HG03095 (cell line): ENCODE measurements at regions not wholly inside any gene's neighbourhood (a gene's known extent, or its start where the extent isn't known, plus 50 kb on each side); places are given as distances from the start of the nearest gene placed in this dataset.
"Not testable (repeated sequence)": the region's sequence is repeated elsewhere in the genome, so short reads cannot be mapped to it uniquely, and the experiment has no call there.

Experiments used
- ATAC-seq: cut with Tn5 transposase; IDR thresholded peaks from one replicate; pipeline ENCODE4 v1.9.1; 2021; ENCODE audit warnings: moderate library complexity; ENCODE audit not compliant: unreplicated experiment

DNA sequence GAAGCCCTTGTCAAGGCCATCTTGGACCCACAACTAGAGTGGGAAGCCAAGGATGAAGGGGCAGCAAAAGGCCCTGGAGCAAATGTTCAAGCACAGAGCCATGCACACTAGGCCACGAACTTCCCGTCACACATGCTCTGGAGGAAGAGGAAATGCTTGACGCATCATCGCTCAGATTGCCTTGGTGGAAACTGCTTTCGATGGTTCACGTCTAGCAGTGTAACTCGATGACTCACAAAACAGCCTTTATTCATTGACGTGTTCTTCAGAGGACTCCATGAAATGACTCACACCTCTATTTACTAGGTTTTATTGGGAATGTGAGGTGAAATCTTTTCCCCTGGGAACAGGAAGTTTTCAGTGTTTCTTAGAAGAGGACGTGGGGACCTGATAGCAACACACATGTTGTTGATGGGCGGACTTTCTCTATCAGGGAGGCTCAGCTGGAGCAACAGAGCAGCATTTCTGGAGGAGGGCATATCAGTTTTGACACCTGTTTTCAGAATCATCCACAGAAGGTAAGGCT lies 79.8 kb upstream of the FLT1 start:
- no peak for ATAC-seq

GRCh38 chr13:28573595-28574373 lies 78.9 kb upstream of the FLT1 start:
- ATAC-seq, result no peak

GRCh38 chr13:28572871-28573270 lies 77.9 kb upstream of the FLT1 start:
- no peak for ATAC-seq

GRCh38 chr13:28570356-28570755 lies 75.4 kb upstream of the FLT1 start:
- ATAC-seq, result not testable (repeated sequence)

DNA sequence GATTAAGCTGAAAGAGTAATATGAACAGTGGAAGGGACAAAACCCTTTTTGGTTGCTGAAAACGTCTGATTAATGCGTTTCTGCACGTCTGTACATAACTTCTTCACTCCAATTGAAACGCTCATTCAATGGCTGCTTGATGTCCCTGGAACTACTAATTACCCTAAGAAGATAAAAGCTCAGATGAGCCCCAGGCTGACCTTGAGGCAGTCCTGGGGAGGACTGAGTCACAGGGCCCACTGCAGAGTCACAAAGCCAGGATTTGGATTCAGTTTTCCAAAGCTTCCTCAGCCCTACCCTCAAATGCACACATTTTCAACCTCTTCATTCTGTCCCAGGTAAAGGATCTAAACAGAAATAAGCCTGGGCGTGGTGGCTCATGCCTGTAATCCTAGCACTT lies 75.0 kb upstream of the FLT1 start:
- ATAC-seq, result no peak

DNA sequence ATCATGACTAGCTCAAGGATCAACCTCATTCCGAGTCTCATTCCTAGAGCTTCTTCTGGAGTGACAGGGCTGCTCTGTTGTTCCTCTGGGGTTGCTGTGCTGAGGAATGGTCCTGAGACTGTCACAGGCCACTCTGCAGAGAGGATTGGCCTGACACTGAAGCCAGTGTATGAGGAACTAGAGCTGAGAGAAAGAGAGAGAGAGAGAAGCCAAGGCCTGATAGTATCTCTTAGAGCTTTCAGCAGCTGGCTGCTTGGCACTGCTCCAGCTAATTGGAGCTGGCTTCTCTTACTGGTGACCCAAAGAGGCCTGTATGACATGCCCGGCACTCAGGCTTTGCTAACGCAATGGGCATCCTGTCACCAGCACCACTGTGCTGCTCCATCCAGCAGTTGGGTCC lies 73.4 kb upstream of the FLT1 start:
- ATAC-seq, result no peak

GRCh38 chr13:28566891-28567290 lies 72.0 kb upstream of the FLT1 start:
- ATAC-seq, result no peak

GRCh38 chr13:28566283-28566682 lies 71.4 kb upstream of the FLT1 start:
- ATAC-seq, result no peak

DNA sequence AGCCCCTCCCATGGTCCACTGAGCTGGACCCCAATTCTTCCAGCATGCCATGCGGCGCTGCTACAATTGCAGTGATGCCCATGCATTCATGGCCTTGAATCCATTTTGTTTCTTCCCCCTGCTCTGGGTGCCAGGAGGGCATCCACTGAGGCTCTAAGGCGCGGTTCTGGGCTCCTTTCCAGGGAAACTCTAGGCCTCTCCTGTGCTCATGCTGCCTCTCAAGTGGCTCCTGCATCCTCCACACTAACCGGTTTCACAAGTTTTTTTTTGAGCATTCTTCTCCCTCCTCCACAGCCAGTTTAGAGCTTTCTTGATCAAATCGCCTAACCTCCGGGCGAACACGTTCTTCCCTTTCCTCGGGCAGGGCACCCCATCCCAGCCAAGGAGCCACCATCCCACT lies 69.1 kb upstream of the FLT1 start:
- no peak for ATAC-seq

DNA sequence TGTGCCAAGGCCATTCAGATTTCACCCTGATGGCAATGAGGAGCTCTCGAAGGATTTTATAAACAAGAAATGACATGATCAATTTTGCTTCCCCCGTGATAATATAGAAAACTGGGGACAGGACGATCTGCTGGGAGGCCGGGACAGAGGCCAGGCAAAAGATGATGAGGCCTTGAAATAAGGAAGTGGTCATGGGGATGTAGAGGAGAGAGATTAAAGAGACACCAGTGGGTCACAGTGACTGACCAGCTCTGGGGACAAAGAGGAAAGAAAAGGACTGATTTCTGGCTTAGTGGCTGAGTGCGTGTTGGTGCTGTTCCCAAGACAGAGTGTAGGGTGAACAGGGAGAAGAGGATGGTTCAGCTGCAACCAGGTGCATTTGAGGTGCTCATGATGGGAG lies 68.7 kb upstream of the FLT1 start:
- no peak for ATAC-seq

DNA sequence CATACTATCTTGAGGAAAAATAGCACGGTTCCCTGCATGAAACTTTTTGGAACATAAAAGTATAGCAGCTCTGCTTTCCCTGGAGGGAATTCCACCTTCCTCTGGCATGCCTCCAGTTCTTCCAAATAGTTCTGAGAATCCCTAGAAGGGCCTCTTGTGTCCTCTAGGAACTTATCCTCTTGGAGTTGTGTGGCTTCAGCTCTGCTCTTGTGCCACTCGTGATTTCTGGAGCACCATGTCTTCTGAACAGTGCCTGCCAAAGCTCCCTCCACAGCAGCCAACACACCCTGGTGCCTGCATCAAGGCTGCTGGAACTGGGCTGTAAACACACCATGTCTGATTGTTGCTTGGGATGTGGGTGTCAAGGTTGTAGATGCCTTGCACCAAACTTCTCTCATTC lies 65.7 kb upstream of the FLT1 start:
- ATAC-seq, result no peak

DNA sequence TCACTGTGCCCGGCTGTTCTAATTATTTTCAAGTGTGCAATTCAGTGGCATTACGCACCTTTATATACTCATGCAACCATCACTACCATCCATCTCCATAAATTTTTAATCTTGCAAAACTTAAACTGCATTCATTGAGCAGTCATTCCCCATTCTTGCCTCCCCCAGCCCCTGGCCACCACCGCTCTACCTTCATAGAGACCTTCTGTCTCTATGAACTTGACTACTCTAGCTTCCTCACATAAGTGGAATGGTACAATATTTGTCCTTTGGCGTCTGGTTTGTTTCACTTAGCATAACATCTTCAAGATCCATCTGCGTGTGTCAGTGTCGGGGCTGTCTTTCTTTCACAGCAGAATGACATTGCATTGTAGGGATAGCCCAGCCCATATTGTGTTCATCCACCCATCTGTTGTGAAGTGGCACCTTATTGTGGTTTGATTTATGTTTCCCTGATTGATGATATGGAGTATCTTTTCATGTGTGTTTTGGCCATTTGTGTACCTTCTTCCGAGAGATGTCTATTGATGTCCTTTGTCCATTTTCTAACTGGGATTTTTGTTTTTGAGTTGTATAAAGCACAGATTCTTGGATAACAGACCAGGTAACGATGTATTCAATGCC lies 64.8 kb upstream of the FLT1 start:
- ATAC-seq, result no peak

GRCh38 chr13:28558567-28558966 lies 63.6 kb upstream of the FLT1 start:
- no peak for ATAC-seq

DNA sequence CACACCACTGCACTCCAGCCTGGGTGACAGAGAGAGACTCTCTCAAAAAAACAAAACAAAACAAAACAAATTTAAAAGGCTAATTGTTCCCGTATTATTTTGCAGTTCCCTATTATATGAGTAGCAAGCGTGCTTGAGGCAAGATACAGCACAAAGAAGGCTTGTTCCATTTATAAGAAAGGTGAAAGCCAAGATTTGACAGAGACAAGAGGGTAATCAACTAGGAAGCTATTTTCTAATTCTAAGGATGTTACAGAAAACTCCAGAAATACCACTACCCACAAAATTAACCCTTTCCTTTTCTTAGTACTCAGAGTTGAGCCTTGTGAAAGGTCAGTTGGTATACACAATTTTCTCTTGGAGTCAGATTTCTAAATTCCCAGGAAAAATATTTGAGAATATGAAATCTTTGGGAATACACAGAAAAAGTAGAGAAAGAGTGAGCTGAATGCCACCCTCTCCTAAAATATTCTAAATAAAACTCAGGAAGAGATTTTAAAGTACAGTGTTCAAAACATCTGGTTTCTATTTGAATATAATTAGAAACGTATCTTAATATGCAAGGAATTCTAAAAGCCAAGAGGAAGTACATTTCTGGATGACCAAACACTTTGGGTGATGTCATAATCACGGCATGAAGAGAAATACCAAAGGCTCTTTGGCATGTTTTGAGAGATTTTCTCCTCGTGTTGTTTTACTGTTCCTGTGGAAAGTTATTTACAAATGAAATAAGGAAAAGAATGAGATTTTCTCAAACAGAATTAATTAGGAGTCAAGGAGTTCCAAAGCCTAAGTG lies 63.0 kb upstream of the FLT1 start:
- ATAC-seq, result no peak

DNA sequence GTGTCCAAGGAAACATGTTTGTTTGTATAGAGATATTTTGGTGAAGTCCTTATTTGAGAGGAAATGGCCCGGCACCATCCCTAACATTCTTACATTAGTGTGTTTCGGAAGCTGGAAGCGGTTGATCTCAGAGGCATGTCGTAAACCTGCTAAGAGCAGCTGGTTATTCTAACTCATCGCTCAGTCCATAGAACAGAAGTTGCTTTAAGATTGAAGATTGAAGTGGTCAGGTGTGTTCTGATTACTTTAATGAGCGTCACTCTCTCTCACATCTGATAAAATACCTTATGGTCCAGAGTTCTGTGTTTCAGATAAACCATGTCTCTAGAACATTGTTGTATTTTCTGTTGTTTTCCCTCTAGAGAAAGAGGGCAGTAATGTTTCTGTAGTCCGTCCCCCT lies 60.2 kb upstream of the FLT1 start:
- no peak for ATAC-seq

- ATAC-seq, result no peak
These were observed 59.0 kb upstream of the FLT1 start for GRCh38 chr13:28553971-28554370.

GRCh38 chr13:28552288-28552687 lies 57.4 kb upstream of the FLT1 start:
- ATAC-seq, result no peak

DNA sequence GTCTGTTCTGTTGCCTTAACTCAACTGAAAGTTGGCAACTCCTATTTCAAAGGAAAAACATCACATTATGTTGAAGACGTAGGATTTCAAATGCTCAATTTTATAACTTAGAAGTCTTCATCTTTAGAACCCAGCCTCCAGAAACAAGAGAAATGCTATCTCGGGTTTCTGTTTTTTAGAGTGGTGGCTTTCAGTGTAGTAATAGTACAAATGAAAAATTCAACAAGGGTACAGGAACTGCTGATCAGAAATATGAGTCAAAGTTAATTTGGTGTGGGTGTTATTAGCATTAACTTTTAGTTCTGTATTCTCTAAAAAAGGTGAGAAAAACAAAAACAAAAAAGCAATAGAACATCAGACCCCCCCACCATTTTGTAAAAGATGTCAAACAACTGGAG lies 56.6 kb upstream of the FLT1 start:
- ATAC-seq, result no peak

DNA sequence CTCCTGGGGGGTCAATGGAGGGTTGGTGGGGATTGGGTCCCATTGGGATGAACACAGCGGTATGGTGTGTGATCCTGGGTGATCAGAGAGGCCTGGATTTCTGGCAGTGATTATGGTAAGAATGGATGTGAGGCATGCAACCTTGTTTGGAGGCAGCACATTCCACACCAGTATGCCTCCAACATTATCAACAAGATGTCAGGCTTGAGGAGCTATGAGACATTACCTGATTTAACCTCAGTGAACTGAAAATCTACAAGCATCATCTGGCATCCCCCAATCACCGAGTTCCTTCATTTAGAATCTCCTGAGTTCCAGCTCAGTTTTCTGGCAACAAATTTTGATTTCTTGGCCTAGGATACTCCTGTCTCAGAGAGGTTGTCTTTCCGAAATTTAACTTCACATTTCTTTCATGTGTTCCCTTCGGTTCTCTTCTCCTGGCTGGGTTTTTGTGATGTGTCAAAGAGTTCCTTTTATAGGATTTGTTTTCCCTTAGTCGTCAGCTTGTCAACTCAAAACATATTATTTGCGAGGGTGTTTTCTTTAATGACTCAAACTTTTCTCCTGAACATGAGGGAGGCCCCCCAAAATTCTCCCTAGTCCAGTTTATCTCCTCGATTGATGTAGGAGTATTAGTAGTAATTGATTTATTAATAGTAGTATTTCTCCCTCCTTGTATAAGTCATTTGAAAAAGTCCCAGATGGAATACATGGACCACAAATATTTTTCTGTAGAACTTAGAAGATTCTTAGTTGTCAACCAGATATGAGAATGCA lies 56.0 kb upstream of the FLT1 start:
- ATAC-seq, result no peak

DNA sequence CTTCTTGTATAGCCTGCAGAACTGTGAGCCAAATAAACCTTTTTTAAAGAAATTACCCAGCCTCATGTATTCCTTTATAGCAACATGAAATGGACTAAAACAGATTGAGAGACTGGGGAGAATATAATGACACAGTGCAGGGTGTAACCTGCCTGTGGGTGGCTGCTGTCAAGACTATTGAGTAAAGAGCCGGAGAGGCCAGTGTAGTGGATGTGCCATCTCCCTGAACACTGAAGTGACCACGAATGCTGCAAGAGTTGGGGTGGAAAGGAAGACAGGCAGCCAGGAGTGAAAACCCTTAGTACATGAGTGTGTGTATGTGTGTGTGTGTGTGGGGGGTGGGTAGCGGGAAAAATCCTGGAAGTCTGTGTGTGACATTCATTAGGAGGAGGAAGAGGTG lies 55.2 kb upstream of the FLT1 start:
- ATAC-seq, result no peak

GRCh38 chr13:28548872-28549271 lies 53.9 kb upstream of the FLT1 start:
- ATAC-seq, result no peak
